Lung (tissue), 11 donors: ENCODE measurements at regions not wholly inside any gene's neighbourhood (a gene's known extent, or its start where the extent isn't known, plus 50 kb on each side); places are given as distances from the start of the nearest gene placed in this dataset.

Experiments used
- ATAC-seq: fragments of 200-7000 bp; cut with Tn5 transposase; one replicate; pipeline ENCODE4 v1.9.1; 2020; ENCODE audit warnings: moderate number of reproducible peaks; ENCODE audit not compliant: insufficient read depth, low FRiP score
- DNase-seq, 3 donors: peaks; one replicate each; pipeline ENCODE4 v3.0.0-alpha.2; 2013 to 2017
- H3K27ac ChIP-seq, 2 donors: one replicate each; pipeline ENCODE4 v1.5.1; 2013; ENCODE audit warnings: mild to moderate bottlenecking in 2 of 2, moderate library complexity in 2 of 2, control low read depth in 1 of 2, inconsistent platforms in 1 of 2, low read depth in 1 of 2, low read length in 1 of 2
- H3K27me3 ChIP-seq, 3 donors: one replicate each; pipeline ENCODE4 v1.5.1; 2013; ENCODE audit warnings: low read length in 2 of 3; ENCODE audit not compliant: control insufficient read depth in 3 of 3, insufficient read depth in 3 of 3
- H3K36me3 ChIP-seq, 4 donors: one replicate each; pipeline ENCODE4 v1.5.1; 2013; ENCODE audit warnings: low read length in 4 of 4, mild to moderate bottlenecking in 1 of 4, moderate library complexity in 1 of 4; ENCODE audit not compliant: control insufficient read depth in 4 of 4, insufficient read depth in 4 of 4
- H3K4me1 ChIP-seq, 5 donors: one replicate each; pipeline ENCODE4 v1.5.1; 2013; ENCODE audit warnings: low read length in 5 of 5, mild to moderate bottlenecking in 2 of 5, moderate library complexity in 1 of 5; ENCODE audit not compliant: control insufficient read depth in 5 of 5, insufficient read depth in 5 of 5
- H3K4me3 ChIP-seq: one replicate; pipeline ENCODE4 v1.5.1; 2013; ENCODE audit warnings: mild to moderate bottlenecking, control low read depth, moderate library complexity
- H3K9ac ChIP-seq, 2 donors: one replicate each; pipeline ENCODE4 v1.5.1; 2013; ENCODE audit warnings: low read length in 2 of 2, control low read depth in 1 of 2; ENCODE audit not compliant: insufficient read depth in 1 of 2
- H3K9me3 ChIP-seq, 4 donors: one replicate each; pipeline ENCODE4 v1.5.1; 2013; ENCODE audit warnings: low read length in 3 of 4, mild to moderate bottlenecking in 1 of 4, moderate library complexity in 1 of 4; ENCODE audit not compliant: control insufficient read depth in 4 of 4, insufficient read depth in 3 of 4
- CTCF ChIP-seq: IDR thresholded peaks from 2 replicates; pipeline ENCODE4 v1.5.1; 2012; ENCODE audit warnings: mild to moderate bottlenecking; ENCODE audit errors: control extremely low read depth, extremely low read depth
- WGBS, 2 donors: extraction: QIAGEN DNeasy Blood & Tissue Kit; methylation state at CpG; one replicate each; pipeline ENCODE4 v1.1.7; 2013; 5-methylcytosine and 5-hydroxymethylcytosine counted together
- donor health status: control.
- donor health status: control.
- donor health status: Bipolar disorder and iron deficiency.
- donor health status: healthy.
- donor health status: DM: yes; HTN: yes; CAD: no.

- no peak for DNase-seq
- 76 to 88% methylated on average over 12 of the region's 12 CpGs for WGBS, 2 donors
These were observed 193.4 kb upstream of the MYT1L start for GRCh38 chr2:2524348-2524941.

GRCh38 chr2:2523461-2524347 lies 192.6 kb upstream of the MYT1L start:
- peak; percentile 4 to 28 (median 24) for DNase-seq
- H3K4me1 ChIP-seq, result no peaks in the 10 kb centered on the region
- ATAC-seq, result no peak
- H3K9ac ChIP-seq, result no peak overlapping the region
- H3K27me3 ChIP-seq, result no peaks in the 10 kb centered on the region
- H3K27ac ChIP-seq, result no peak overlapping the region
- WGBS, 2 donors, result 60 to 75% methylated on average over 7 of the region's 7 CpGs
- TF ChIP-seq CTCF, result no peak
- peaks cover 0 to 3% (median 0%) of the 10 kb centered on the region in 4 donors for H3K9me3 ChIP-seq
- H3K4me3 ChIP-seq, result no peak overlapping the region
- no peaks in the 10 kb centered on the region for H3K36me3 ChIP-seq

More at GRCh38 chr2:2524348-2524941, 193.4 kb upstream of the MYT1L start:
- Histone ChIP-seq H3K36me3 (no peaks in the 10 kb centered on the region), H3K27me3 (no peaks in the 10 kb centered on the region), H3K9ac (no peak overlapping the region), H3K9me3 (peaks cover 0 to 3% (median 0%) of the 10 kb centered on the region in 4 donors), H3K27ac (no peak overlapping the region), H3K4me3 (no peak overlapping the region), H3K4me1 (no peaks in the 10 kb centered on the region)
- TF ChIP-seq CTCF, result no peak
- no peak for ATAC-seq

GRCh38 chr2:2520401-2520811 lies 189.3 kb upstream of the MYT1L start:
- Histone ChIP-seq H3K36me3 (no peaks in the 10 kb centered on the region), H3K4me3 (no peak overlapping the region), H3K9ac (no peak overlapping the region), H3K9me3 (peaks cover 0 to 3% (median 0%) of the 10 kb centered on the region in 4 donors), H3K4me1 (no peaks in the 10 kb centered on the region), H3K27me3 (no peaks in the 10 kb centered on the region), H3K27ac (no peak overlapping the region)
- 49 to 76% methylated on average over 10 of the region's 10 CpGs for WGBS, 2 donors
- no peak for ATAC-seq
- TF ChIP-seq CTCF, result no peak
- no peak for DNase-seq
